Thymus (tissue), 11 donors: ENCODE measurements at regions not wholly inside any gene's neighbourhood (a gene's known extent, or its start where the extent isn't known, plus 50 kb on each side); places are given as distances from the start of the nearest gene placed in this dataset.
"Not testable (repeated sequence)": the region's sequence is repeated elsewhere in the genome, so short reads cannot be mapped to it uniquely, and the experiment has no call there.

ENCODE experiments used
- DNase-seq, 9 donors: peaks; one replicate each; pipeline ENCODE4 v3.0.0-alpha.2; 2013; ENCODE audit warnings: low spot score in 9 of 9, low read depth in 6 of 9, missing footprints in 1 of 9
- H3K27ac ChIP-seq, 2 donors: one replicate each; pipeline ENCODE4 v1.5.1; 2013; ENCODE audit warnings: control low read depth in 1 of 2, low read depth in 1 of 2, low read length in 1 of 2, mild to moderate bottlenecking in 1 of 2, moderate library complexity in 1 of 2
- H3K27me3 ChIP-seq, 2 donors: one replicate each; pipeline ENCODE4 v1.5.1; 2013; ENCODE audit warnings: low read length in 1 of 2; ENCODE audit not compliant: control insufficient read depth in 2 of 2, insufficient read depth in 1 of 2
- H3K36me3 ChIP-seq, 2 donors: one replicate each; pipeline ENCODE4 v1.5.1; 2013; ENCODE audit warnings: low read length in 1 of 2, mild to moderate bottlenecking in 1 of 2, moderate library complexity in 1 of 2; ENCODE audit not compliant: control insufficient read depth in 2 of 2, insufficient read depth in 2 of 2
- H3K4me1 ChIP-seq, 2 donors: one replicate each; pipeline ENCODE4 v1.5.1; 2013; ENCODE audit warnings: low read length in 2 of 2; ENCODE audit not compliant: control insufficient read depth in 2 of 2, insufficient read depth in 2 of 2
- H3K4me3 ChIP-seq, 2 donors: one replicate each; pipeline ENCODE4 v1.5.1; 2013; ENCODE audit warnings: low read length in 2 of 2, control low read depth in 1 of 2, mild to moderate bottlenecking in 1 of 2
- H3K9me3 ChIP-seq, 2 donors: one replicate each; pipeline ENCODE4 v1.5.1; 2013; ENCODE audit warnings: low read length in 1 of 2, mild to moderate bottlenecking in 1 of 2; ENCODE audit not compliant: control insufficient read depth in 2 of 2, insufficient read depth in 1 of 2
- WGBS: extraction: QIAGEN DNeasy Blood & Tissue Kit; methylation state at CpG from one replicate; pipeline ENCODE4 v1.1.7; 2013; 5-methylcytosine and 5-hydroxymethylcytosine counted together
- donor health status: healthy.

DNA sequence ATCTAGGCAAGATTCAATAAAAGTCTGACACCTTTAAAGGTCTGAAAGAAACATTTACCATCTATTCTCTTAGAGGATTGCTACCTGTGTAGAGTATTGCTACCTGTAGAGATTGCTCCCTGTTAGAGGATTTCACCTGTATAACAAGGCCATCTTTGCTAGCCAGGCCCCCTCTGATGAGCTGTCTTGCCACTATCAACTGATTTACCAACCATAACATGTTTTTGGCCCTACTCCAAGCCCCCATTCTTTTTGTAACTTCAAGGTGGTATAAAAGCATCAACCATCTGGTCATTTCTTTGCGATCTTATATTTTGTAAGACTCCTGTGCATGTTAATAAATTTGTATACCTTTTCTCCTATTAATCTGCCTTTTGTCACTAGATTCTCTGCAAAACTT lies 424.7 kb upstream of the CAMK1G start:
- Histone ChIP-seq H3K36me3 (no peaks in the 10 kb centered on the region), H3K4me3 (no peak overlapping the region), H3K27ac (no peak overlapping the region), H3K9me3 (no peaks in the 10 kb centered on the region), H3K4me1 (no peaks in the 10 kb centered on the region), H3K27me3 (no peaks in the 10 kb centered on the region)
- WGBS = 97% methylated on average over 1 of the region's 1 CpG
- DNase-seq = no peak

DNA sequence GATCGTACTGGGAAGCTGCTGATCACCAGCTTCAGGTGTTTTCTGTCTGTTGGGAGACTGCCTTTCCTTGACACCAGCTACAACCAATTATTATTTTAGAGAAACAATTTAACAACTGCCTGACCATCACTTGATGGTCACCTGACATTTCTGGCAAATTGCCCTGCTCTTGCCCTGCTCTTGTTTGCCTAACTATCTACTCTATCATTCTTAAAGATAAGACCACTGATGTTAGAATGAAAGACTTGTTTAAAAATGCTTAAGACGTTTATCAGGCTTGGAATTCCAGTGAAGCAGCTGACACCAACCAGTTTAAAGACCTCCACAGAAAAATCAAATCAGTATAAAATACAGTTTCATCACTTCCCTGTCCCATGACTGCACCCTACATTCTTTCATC lies 423.3 kb upstream of the CAMK1G start:
- Histone ChIP-seq H3K9me3 (no peaks in the 10 kb centered on the region), H3K4me1 (no peaks in the 10 kb centered on the region), H3K27ac (no peak overlapping the region), H3K27me3 (no peaks in the 10 kb centered on the region), H3K4me3 (no peak overlapping the region), H3K36me3 (no peaks in the 10 kb centered on the region)
- DNase-seq = no peak
- WGBS = 82% methylated on average over 2 of the region's 2 CpGs

DNA sequence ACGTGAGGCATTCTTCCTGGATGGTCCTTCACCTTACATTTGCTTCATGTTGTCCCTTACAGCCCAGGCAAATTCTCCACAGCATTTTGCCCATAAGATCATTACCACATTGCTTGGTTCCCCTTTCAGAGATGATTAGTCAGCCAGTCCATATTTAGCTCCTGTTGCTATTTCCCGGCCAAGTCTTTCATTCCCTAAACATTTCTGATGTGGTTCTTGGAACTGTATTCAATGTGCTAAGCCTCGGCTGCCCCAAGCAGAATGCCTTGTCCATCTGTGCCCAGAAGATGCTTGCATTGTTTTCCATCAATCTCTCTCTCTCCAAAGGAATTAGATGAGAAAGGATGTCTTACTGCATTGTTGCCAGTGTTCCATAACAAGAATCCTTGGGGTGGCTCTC lies 420.9 kb upstream of the CAMK1G start:
- Histone ChIP-seq H3K27me3 (no peaks in the 10 kb centered on the region), H3K27ac (no peak overlapping the region), H3K36me3 (no peaks in the 10 kb centered on the region), H3K4me1 (no peaks in the 10 kb centered on the region), H3K4me3 (no peak overlapping the region), H3K9me3 (no peaks in the 10 kb centered on the region)
- DNase-seq = no peak
- WGBS = 92% methylated on average over 3 of the region's 3 CpGs

DNA sequence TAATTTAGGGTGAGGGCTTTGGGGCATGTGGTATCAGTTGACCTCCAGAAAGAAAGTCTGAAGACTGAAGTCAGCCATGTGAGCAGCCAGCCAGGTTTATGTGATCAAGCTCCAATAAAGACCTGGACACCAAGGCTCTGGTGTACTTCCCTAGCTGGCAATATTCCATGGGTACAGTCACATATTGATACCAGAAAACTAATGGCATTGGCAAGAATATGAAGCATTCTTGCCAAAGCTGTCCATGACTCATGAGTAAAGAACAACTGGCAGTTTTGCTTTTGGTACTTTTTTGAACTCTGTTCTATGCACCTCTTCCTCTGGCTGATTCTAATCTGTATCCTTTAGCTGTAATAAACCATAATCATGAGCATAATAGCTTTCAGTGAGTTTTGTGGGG lies 415.3 kb upstream of the CAMK1G start:
- Histone ChIP-seq H3K9me3 (peaks cover 0 to 3% of the 10 kb centered on the region in 2 donors), H3K27me3 (no peaks in the 10 kb centered on the region), H3K4me3 (no peak overlapping the region), H3K4me1 (no peaks in the 10 kb centered on the region), H3K36me3 (no peaks in the 10 kb centered on the region), H3K27ac (no peak overlapping the region)
- no peak for DNase-seq

DNA sequence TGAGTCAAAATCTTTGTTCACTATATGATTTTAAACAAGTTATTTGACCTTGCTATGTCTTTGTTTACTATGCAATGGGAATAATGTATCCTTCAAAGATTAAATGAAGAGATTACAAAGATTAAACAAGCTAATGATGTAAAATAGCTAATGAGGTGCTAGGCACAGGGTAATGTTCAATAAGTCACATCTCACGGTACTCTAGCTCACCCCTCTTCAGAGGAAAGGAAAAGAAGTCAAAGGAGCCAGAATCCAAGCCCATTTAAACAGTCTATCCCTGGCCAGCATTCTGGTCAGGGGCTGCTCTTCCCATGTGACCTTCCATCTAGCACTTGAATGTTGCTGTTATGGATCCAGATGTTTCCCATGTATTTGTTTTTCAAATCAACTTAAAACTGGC lies 412.4 kb upstream of the CAMK1G start:
- DNase-seq = no peak
- Histone ChIP-seq H3K4me1 (no peaks in the 10 kb centered on the region), H3K4me3 (no peak overlapping the region), H3K9me3 (peaks cover 0 to 10% of the 10 kb centered on the region in 2 donors), H3K36me3 (no peaks in the 10 kb centered on the region), H3K27me3 (no peaks in the 10 kb centered on the region), H3K27ac (no peak overlapping the region)
- WGBS = 0% methylated on average over 1 of the region's 1 CpG

DNA sequence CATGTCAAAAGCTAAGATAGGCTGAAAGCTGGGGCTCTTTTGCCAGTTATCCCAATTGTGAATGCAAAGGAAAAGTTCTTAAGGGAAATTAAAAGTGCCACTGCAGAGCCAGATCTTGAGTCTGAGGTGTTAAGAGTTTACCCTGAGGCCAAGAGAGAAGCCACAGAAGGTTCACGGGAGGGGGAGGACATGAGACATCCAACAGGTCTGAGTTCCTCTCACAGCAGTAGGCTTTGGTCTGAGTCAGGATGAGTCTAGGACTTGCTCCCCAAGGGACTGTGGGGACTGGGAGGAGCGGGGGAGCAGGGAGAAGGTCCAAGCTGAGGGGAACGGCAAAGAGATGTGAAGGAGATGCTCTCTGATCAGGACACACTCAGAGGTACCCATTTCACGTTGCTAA lies 411.2 kb upstream of the CAMK1G start:
- no peak overlapping the region for H3K27ac ChIP-seq
- H3K4me3 ChIP-seq = no peak overlapping the region
- H3K9me3 ChIP-seq = peaks cover 0 to 13% of the 10 kb centered on the region in 2 donors
- WGBS = 92% methylated on average over 4 of the region's 4 CpGs
- no peaks in the 10 kb centered on the region for H3K36me3 ChIP-seq
- no peaks in the 10 kb centered on the region for H3K4me1 ChIP-seq
- H3K27me3 ChIP-seq = no peaks in the 10 kb centered on the region
- DNase-seq = no peak

DNA sequence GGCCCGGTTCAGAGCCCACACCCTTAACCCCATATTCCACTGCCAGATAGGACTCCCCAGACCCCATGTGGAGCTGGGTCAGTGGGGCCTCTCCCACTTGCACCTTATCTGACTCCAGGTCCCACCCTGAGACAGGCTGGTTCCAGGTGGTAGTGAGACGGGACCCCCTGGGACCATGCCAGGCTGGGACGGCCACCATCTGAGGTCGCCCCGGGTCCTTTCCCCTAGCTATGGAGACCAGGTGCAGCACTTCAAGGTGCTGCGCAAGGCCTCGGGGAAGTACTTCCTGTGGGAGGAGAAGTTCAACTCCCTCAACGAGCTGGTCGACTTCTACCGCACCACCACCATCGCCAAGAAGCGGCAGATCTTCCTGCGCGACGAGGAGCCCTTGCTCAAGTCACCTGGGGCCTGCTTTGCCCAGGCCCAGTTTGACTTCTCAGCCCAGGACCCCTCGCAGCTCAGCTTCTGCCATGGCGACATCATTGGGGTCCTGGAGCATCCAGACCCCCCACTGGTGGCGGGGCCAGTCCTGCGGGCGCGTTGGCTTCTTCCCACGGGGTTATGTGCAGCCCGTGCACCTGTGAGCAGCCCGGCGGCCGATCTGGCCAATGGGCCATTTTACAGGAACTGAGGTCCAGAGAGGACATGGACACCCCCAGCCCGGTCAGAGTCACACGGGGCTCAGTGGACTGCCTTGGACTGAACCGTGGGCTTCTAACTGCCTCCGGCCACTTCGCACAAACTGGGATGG lies 410.5 kb upstream of the CAMK1G start:
- not testable (repeated sequence) for H3K36me3 ChIP-seq, H3K4me1 ChIP-seq, H3K27me3 ChIP-seq, H3K27ac ChIP-seq, DNase-seq, H3K4me3 ChIP-seq
- peaks cover 0 to 13% of the 10 kb centered on the region in 2 donors for H3K9me3 ChIP-seq
- WGBS = 97% methylated on average over 31 of the region's 31 CpGs

DNA sequence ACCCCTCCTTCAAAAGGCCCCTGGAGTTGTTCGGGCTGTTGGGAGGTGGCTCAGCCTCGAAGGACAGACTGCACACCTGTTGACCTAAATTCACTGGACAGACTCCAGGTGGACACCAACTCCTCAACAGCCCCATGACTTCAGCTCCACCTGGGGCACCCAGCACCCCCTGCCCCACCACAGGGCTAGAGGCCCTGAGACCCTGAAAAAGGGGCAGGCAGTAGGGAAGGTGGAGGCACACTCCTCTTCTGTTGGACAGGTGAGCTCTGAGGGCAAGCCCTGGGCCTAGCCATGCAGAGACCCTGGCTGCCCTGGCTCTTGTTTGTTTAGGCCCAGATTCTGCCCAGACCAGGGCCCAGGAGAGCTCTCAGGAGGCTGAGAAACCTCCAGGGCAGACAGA lies 409.7 kb upstream of the CAMK1G start:
- not testable (repeated sequence) for H3K4me1 ChIP-seq, DNase-seq
- WGBS = 88% methylated on average over 2 of the region's 2 CpGs

DNA sequence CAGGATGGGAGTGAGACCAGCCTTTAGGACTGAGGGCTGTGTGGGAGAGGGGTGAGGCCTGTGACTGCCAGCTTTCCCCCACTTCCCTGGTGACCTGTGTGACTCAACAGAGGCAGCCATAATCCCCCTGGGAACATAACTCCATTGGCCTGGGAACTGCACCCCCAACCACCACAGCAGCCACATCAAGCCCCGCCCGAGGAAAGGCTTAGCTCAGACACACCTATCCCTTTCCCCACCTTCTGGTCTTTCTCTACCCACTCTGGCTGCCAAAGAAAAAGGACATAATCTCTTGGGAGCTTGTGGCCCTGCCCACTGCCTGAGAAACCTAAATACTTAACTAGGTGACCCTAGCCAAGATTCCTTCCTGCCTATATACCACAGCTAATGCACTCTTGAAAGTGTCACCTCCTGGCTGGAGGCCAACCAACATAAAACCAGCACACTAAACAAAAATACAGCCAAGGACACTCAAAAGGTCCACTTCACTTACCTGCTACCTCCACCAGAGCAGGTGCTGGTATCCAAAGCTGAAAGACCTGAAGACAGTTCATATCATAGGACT lies 406.6 kb upstream of the CAMK1G start:
- no peak for DNase-seq
- Histone ChIP-seq H3K4me1 (no peaks in the 10 kb centered on the region), H3K27ac (no peak overlapping the region), H3K4me3 (no peak overlapping the region), H3K27me3 (no peaks in the 10 kb centered on the region), H3K9me3 (peaks cover 0 to 13% of the 10 kb centered on the region in 2 donors), H3K36me3 (no peaks in the 10 kb centered on the region)
- WGBS = 94% methylated on average over 2 of the region's 2 CpGs

More for the DNA sequence above, 409.7 kb upstream of the CAMK1G start:
- not testable (repeated sequence) for H3K4me3 ChIP-seq, H3K27ac ChIP-seq, H3K36me3 ChIP-seq, H3K27me3 ChIP-seq
- peaks cover 0 to 13% of the 10 kb centered on the region in 2 donors for H3K9me3 ChIP-seq
